NB4 (cell line): ENCODE measurements at regions not wholly inside any gene's neighbourhood (a gene's known extent, or its start where the extent isn't known, plus 50 kb on each side); places are given as distances from the start of the nearest gene placed in this dataset.

Source experiments
- TF ChIP-seq, protein P1 (sequence below): IDR thresholded peaks from 2 replicates; pipeline ENCODE4 v1.6.1; 2011; ENCODE audit warnings: low read depth, low read length
- TF ChIP-seq, protein P2 (sequence below): IDR thresholded peaks from one replicate; pipeline ENCODE4 v1.5.1; 2012; ENCODE audit warnings: low read depth, low read length

DNA sequence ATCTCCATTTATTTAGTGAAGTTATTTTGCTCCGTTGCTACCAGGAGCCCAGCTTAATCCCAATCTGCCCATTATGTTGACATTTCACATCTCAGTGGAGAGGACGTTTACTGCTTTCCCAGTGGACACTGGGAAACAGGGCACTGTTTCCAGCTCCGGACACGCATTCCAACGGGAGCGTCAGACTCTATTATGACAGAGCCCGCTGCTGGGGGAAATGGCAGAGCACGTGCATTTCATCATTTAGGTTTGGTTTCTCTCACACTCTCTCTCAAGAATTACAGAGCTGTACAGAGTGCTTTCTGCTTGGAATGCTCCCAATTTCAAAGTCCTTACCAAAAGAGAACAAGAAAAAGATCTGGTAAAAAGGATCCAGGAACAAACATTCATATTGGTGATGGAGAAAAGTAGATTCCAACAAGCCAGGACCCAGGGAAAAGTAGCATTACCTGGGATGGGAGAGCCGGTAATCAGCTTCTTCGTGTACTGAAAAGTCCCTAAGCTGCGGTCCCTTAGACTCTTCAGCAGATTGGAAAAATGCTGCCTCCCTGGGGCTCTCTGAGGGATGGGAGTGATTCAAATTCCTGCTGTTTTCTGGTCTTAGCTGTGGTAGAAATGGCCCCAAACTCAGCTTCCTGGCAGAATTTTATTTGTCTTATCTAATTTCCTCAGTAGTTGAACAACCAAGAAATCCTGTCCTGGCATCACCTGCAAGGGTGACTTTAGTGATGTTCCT lies 136.0 kb upstream of the THBS1 start:
- TF ChIP-seq, protein P1, sequence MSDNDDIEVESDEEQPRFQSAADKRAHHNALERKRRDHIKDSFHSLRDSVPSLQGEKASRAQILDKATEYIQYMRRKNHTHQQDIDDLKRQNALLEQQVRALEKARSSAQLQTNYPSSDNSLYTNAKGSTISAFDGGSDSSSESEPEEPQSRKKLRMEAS, result no peak
- TF ChIP-seq, protein P2, sequence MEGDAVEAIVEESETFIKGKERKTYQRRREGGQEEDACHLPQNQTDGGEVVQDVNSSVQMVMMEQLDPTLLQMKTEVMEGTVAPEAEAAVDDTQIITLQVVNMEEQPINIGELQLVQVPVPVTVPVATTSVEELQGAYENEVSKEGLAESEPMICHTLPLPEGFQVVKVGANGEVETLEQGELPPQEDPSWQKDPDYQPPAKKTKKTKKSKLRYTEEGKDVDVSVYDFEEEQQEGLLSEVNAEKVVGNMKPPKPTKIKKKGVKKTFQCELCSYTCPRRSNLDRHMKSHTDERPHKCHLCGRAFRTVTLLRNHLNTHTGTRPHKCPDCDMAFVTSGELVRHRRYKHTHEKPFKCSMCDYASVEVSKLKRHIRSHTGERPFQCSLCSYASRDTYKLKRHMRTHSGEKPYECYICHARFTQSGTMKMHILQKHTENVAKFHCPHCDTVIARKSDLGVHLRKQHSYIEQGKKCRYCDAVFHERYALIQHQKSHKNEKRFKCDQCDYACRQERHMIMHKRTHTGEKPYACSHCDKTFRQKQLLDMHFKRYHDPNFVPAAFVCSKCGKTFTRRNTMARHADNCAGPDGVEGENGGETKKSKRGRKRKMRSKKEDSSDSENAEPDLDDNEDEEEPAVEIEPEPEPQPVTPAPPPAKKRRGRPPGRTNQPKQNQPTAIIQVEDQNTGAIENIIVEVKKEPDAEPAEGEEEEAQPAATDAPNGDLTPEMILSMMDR, result no peak
